GM12892 (cell line): ENCODE measurements at regions not wholly inside any gene's neighbourhood (a gene's known extent, or its start where the extent isn't known, plus 50 kb on each side); places are given as distances from the start of the nearest gene placed in this dataset.

ENCODE experiments used
- POLR2A ChIP-seq: IDR thresholded peaks from 2 replicates; pipeline ENCODE4 v1.6.1; 2011; ENCODE audit warnings: low read depth, low read length, control low read depth
- POLR2AphosphoS5 ChIP-seq: IDR thresholded peaks from 2 replicates; pipeline ENCODE4 v1.6.1; 2011; ENCODE audit warnings: low read depth, low read length, control low read depth
- TAF1 ChIP-seq: IDR thresholded peaks from 2 replicates; pipeline ENCODE4 v1.6.1; 2011; ENCODE audit warnings: low read depth, mild to moderate bottlenecking, control low read depth, low read length, borderline replicate concordance

DNA sequence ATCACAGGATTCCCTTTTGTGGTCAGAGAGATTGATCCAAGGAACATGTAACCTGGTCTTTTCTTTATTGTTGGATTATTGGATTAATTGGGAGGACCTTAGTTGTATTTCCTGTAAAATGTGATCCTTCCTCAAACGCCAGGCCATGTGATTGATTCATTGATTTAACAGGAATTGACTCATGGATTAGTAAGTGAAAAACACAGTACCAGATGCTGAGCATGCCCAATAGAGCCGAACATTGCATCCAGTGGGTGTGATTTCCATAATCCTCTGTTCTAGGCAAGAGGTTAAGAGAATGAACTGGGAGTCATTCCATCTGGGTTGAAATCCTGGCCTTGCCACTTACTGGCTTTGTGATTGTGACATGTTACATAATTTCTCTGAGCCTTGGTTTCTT is 522.3 kb downstream of the MAT2B start:
- TF ChIP-seq POLR2A (no peak), POLR2AphosphoS5 (no peak), TAF1 (no peak)
